A549 (cell line): ENCODE measurements at regions not wholly inside any gene's neighbourhood (a gene's known extent, or its start where the extent isn't known, plus 50 kb on each side); places are given as distances from the start of the nearest gene placed in this dataset.

Experiments used
- POLR2A ChIP-seq: IDR thresholded peaks from 2 replicates; pipeline ENCODE4 v1.6.1; 2012; ENCODE audit warnings: mild to moderate bottlenecking, low read length
- POLR2AphosphoS2 ChIP-seq: conservative IDR thresholded peaks from 2 replicates; pipeline ENCODE4 v1.6.1; 2012; ENCODE audit warnings: low read length, improper control_type of control experiment, inconsistent platforms
- TF ChIP-seq, protein P1 (sequence below): fragments of 200-600 bp; sonication (generic); IDR thresholded peaks from 2 replicates; pipeline ENCODE4 v1.6.1; 2016; ENCODE audit warnings: antibody characterized with exemption, mild to moderate bottlenecking, moderate library complexity
- TF ChIP-seq, protein P2 (sequence below): fragments of >200 bp; sonication (Bioruptor Twin); formaldehyde crosslinking; IDR thresholded peaks from 3 replicates; pipeline ENCODE4 v1.5.1; 2016

DNA sequence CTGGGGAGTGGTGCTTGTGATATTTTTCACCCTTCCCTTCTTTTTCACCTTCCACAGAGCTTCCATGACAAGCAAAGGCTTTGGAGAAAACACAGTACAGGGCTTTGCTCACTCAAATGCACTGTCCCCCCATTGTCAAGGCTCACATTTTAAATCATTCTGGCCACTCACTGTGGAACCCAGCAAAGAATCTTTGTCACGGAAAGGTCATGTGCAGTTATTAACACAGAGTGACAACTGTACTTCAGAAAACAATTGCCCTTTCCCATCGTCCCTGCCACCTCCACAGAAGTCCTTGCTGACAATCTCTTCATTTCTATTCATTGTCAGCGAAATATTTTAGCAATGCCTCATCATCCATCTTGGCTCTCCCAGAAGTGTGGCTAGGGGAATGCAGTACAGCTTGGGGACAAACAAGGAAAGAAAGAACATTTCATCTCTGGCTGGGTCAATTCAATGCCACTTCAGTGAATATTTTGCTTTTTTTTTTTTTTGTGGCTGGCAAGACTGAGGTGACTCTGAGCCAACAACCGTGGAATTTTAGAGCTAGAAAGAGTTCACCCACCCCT is 851.0 kb downstream of the KCNMA1 start:
- TF ChIP-seq, protein P1, sequence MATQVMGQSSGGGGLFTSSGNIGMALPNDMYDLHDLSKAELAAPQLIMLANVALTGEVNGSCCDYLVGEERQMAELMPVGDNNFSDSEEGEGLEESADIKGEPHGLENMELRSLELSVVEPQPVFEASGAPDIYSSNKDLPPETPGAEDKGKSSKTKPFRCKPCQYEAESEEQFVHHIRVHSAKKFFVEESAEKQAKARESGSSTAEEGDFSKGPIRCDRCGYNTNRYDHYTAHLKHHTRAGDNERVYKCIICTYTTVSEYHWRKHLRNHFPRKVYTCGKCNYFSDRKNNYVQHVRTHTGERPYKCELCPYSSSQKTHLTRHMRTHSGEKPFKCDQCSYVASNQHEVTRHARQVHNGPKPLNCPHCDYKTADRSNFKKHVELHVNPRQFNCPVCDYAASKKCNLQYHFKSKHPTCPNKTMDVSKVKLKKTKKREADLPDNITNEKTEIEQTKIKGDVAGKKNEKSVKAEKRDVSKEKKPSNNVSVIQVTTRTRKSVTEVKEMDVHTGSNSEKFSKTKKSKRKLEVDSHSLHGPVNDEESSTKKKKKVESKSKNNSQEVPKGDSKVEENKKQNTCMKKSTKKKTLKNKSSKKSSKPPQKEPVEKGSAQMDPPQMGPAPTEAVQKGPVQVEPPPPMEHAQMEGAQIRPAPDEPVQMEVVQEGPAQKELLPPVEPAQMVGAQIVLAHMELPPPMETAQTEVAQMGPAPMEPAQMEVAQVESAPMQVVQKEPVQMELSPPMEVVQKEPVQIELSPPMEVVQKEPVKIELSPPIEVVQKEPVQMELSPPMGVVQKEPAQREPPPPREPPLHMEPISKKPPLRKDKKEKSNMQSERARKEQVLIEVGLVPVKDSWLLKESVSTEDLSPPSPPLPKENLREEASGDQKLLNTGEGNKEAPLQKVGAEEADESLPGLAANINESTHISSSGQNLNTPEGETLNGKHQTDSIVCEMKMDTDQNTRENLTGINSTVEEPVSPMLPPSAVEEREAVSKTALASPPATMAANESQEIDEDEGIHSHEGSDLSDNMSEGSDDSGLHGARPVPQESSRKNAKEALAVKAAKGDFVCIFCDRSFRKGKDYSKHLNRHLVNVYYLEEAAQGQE = no peak
- TF ChIP-seq POLR2AphosphoS2 (no peak), POLR2A (no peak)
- TF ChIP-seq, protein P2, sequence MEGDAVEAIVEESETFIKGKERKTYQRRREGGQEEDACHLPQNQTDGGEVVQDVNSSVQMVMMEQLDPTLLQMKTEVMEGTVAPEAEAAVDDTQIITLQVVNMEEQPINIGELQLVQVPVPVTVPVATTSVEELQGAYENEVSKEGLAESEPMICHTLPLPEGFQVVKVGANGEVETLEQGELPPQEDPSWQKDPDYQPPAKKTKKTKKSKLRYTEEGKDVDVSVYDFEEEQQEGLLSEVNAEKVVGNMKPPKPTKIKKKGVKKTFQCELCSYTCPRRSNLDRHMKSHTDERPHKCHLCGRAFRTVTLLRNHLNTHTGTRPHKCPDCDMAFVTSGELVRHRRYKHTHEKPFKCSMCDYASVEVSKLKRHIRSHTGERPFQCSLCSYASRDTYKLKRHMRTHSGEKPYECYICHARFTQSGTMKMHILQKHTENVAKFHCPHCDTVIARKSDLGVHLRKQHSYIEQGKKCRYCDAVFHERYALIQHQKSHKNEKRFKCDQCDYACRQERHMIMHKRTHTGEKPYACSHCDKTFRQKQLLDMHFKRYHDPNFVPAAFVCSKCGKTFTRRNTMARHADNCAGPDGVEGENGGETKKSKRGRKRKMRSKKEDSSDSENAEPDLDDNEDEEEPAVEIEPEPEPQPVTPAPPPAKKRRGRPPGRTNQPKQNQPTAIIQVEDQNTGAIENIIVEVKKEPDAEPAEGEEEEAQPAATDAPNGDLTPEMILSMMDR = no peak
